Bronchial epithelial cell (primary cell): ENCODE measurements at regions not wholly inside any gene's neighbourhood (a gene's known extent, or its start where the extent isn't known, plus 50 kb on each side); places are given as distances from the start of the nearest gene placed in this dataset.
"Not testable (repeated sequence)": the region's sequence is repeated elsewhere in the genome, so short reads cannot be mapped to it uniquely, and the experiment has no call there.

Experiments used
- DNase-seq: peaks from one replicate; pipeline ENCODE4 v3.0.0-alpha.2; 2010; ENCODE audit warnings: low read depth
- FAIRE-seq: peaks from 2 replicates; lab custom pipeline; 2011; peaks lifted over from hg19 to GRCh38; lab: Jason Lieb, UNC
- H3K27me3 ChIP-seq: 2 replicates; pipeline ENCODE4 v1.5.1; 2011; ENCODE audit warnings: low read length; ENCODE audit not compliant: control insufficient read depth, insufficient read depth
- H3K36me3 ChIP-seq: 2 replicates; pipeline ENCODE4 v1.5.1; 2011; ENCODE audit warnings: low read length; ENCODE audit not compliant: control insufficient read depth, insufficient read depth
- H3K4me3 ChIP-seq: 2 replicates; pipeline ENCODE4 v1.5.1; 2011; ENCODE audit warnings: mild to moderate bottlenecking, low read depth, low read length, control low read depth
- CTCF ChIP-seq: IDR thresholded peaks from 2 replicates; pipeline ENCODE4 v1.5.1; 2011; ENCODE audit warnings: mild to moderate bottlenecking, moderate library complexity, low read length, control low read depth, inconsistent platforms; ENCODE audit not compliant: insufficient read depth, severe bottlenecking

GRCh38 chr11:122572592-122572991, 82.9 kb upstream of the UBASH3B start:
- DNase-seq (peak; percentile 7), FAIRE-seq (no peak)
- peaks cover 2% of the 10 kb centered on the region for H3K27me3 ChIP-seq
- no peaks in the 10 kb centered on the region for H3K36me3 ChIP-seq
- H3K4me3 ChIP-seq = no peak overlapping the region
- no peak for TF ChIP-seq CTCF

- no peak for TF ChIP-seq CTCF
- DNase-seq (no peak), FAIRE-seq (no peak)
- no peaks in the 10 kb centered on the region for H3K27me3 ChIP-seq
- H3K4me3 ChIP-seq = no peak overlapping the region
- H3K36me3 ChIP-seq = no peaks in the 10 kb centered on the region
Observed at GRCh38 chr11:122563761-122564160, 91.8 kb upstream of the UBASH3B start.

- H3K27me3 ChIP-seq = no peaks in the 10 kb centered on the region
- no peak for TF ChIP-seq CTCF
- no peaks in the 10 kb centered on the region for H3K36me3 ChIP-seq
- DNase-seq (peak; percentile 7), FAIRE-seq (no peak)
- H3K4me3 ChIP-seq = no peak overlapping the region
Observed at GRCh38 chr11:122559734-122560382, 95.7 kb upstream of the UBASH3B start.

- H3K4me3 ChIP-seq, DNase-seq, H3K36me3 ChIP-seq, FAIRE-seq, H3K27me3 ChIP-seq: not testable (repeated sequence)
Observed at GRCh38 chr11:122559218-122559617, 96.3 kb upstream of the UBASH3B start.

GRCh38 chr11:122557163-122557562, 98.4 kb upstream of the UBASH3B start:
- DNase-seq, FAIRE-seq, H3K36me3 ChIP-seq, H3K27me3 ChIP-seq, H3K4me3 ChIP-seq: not testable (repeated sequence)

GRCh38 chr11:122556605-122557004, 98.9 kb upstream of the UBASH3B start:
- peak; percentile 27 for TF ChIP-seq CTCF
- Histone ChIP-seq H3K36me3 (no peaks in the 10 kb centered on the region), H3K27me3 (no peaks in the 10 kb centered on the region), H3K4me3 (no peak overlapping the region)
- FAIRE-seq (no peak), DNase-seq (no peak)

GRCh38 chr11:122538060-122538459, 117.5 kb upstream of the UBASH3B start:
- FAIRE-seq = no peak
- no peak for TF ChIP-seq CTCF

More at GRCh38 chr11:122538060-122538459, 117.5 kb upstream of the UBASH3B start:
- H3K27me3 ChIP-seq = no peaks in the 10 kb centered on the region
- DNase-seq = no peak
- no peak overlapping the region for H3K4me3 ChIP-seq
- H3K36me3 ChIP-seq = no peaks in the 10 kb centered on the region
